ENCODE measurements at regions not wholly inside any gene's neighbourhood (a gene's known extent, or its start where the extent isn't known, plus 50 kb on each side); places are given as distances from the start of the nearest gene placed in this dataset.
"Not testable (repeated sequence)": the region's sequence is repeated elsewhere in the genome, so short reads cannot be mapped to it uniquely, and the experiment has no call there.

DNA sequence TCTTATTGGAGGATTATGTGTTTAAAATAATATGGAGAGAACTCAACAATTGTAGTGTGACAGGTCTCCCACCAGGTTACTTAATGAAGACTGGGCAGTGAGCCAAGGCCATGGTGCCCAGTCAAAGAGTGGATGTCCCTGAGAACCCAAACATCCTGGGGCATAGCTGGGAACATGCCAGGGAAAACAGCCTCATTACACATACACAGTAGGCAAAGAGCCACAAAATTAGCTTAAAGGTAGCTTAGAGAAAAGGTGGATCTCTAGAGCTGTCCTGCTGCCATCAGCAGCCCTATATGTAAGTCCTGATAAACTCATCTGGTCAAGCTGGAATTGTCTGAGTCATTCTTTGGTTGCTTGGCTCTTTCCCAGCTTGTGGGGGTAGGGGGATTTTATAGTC, 287.8 kb downstream of the PHF14 start:
- ATAC-seq (no peak), DNase-seq (no peak)

DNA sequence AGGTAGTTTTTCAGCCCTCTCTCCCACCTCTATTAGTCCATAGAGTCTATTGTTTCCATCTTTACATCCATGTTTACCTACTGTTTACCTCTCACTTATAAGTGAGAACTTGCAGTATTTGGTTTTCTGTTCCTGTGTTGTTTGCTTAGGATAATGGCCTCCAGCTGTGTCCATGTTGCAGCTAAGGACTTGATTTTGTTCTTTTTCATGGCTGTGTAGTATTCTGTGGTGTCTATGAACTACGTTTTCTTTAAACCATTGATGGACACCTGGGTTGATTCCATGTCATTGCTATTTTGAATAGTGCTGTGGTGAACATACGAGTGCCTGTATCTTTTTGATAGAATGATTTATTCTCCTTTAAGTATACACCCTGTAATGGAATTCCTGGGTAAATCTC, 292.4 kb downstream of the PHF14 start:
- Mint-ChIP-seq H3K4me1 (no peaks in the 10 kb centered on the region), H3K27me3 (no peaks in the 10 kb centered on the region), H3K27ac (no peak overlapping the region), H3K9me3 (peaks cover 8 to 10% of the 10 kb centered on the region in 2 donors), H3K4me3 (no peak overlapping the region)
- no peak for DNase-seq
- no peak for ATAC-seq

More for the DNA sequence above, 287.8 kb downstream of the PHF14 start:
- H3K4me3 Mint-ChIP-seq, result no peak overlapping the region
- no peaks in the 10 kb centered on the region for H3K4me1 Mint-ChIP-seq
- no peaks in the 10 kb centered on the region for H3K9me3 Mint-ChIP-seq
- H3K27ac Mint-ChIP-seq, result no peak overlapping the region
- H3K27me3 Mint-ChIP-seq, result peaks cover 8% of the 10 kb centered on the region

DNA sequence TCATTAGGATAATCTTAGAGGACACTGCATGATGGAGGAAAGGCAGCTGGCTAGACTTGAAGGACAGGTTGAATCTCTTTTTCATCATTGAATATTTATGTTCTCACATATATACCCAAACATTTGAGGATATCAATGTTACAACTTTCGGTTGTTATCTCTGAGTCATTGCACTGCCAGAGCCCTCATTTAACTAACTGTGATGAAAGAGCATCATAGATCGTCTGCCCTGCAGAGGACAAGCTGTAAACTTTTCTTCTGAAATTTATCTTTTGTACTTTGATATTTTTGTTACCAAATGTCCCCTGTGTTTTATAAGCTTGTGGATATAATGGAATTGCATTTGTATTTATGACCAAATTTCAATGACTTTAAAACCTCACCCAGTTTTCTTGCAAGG, 298.7 kb downstream of the PHF14 start:
- no peak overlapping the region for H3K27ac Mint-ChIP-seq
- peaks cover 5 to 8% of the 10 kb centered on the region in 2 donors for H3K9me3 Mint-ChIP-seq
- H3K27me3 Mint-ChIP-seq, result no peaks in the 10 kb centered on the region
- no peaks in the 10 kb centered on the region for H3K4me1 Mint-ChIP-seq
- ATAC-seq (no peak), DNase-seq (no peak)
- H3K4me3 Mint-ChIP-seq, result no peak overlapping the region

DNA sequence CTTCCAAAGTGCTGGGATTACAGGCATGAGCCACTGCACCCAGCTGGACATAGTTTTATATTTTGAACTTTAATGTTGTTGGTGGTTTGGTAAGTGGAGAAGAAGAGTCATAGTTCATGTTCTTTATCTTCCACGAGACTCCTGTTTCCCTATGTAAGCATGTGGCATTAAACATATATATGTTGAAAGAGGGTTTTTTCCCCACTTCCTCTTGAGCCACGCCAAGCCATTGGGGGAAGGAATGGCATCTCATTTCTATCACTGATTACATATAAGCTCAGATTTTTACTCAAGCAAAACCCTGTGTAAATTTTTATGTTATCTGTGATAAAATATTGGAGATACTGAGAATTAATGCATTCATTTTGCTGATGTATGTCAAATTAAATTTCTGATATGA, 300.4 kb downstream of the PHF14 start:
- no peak for ATAC-seq
- H3K4me1 Mint-ChIP-seq, result no peaks in the 10 kb centered on the region
- no peak for DNase-seq
- H3K27ac Mint-ChIP-seq, result no peak overlapping the region
- H3K4me3 Mint-ChIP-seq, result no peak overlapping the region
- H3K9me3 Mint-ChIP-seq, result no peaks in the 10 kb centered on the region
- H3K27me3 Mint-ChIP-seq, result no peaks in the 10 kb centered on the region

DNA sequence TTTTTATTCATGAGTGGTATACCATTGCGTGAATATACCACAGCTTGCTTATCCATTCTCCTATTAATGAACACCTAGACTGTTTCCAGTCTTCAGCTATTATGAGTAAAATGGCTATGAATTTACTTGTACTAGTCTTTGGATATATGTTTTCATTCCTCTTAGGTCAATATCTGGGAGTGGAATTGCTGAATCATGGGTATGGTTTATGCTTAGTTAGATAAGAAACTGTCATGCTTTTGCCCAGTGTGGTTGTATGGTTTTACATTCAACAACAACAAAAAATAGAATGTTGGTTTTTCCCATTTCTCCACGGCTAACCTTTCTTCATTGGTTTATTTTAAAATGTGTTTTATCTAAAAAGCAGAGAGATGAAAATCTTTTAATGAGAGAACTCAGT, 308.3 kb downstream of the PHF14 start:
- Mint-ChIP-seq H3K27me3 (peaks cover 11% of the 10 kb centered on the region), H3K27ac (no peak overlapping the region), H3K9me3 (peaks cover 11 to 19% of the 10 kb centered on the region in 2 donors), H3K4me3 (no peak overlapping the region), H3K4me1 (no peaks in the 10 kb centered on the region)
- no peak for DNase-seq
- ATAC-seq, result no peak

DNA sequence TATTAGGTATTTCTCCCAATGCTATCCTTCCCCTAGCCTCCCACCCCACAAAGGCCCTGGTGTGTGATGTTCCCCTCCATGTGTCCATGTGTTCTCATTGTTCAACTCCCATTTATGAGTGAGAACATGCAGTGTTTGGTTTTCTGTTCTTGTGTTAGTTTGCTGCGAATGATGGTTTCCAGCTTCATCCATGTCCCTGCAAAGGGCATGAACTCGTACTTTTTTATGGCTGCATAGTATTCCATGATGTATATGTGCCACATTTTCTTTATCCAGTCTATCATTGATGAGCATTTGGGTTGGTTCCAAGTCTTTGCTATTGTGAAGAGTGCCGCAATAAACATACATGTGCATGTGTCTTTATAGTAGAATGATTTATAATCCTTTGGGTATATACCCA, 309.9 kb downstream of the PHF14 start:
- not testable (repeated sequence) for H3K4me3 Mint-ChIP-seq, DNase-seq, H3K27ac Mint-ChIP-seq, H3K4me1 Mint-ChIP-seq, ATAC-seq
- peaks cover 11 to 19% of the 10 kb centered on the region in 2 donors for H3K9me3 Mint-ChIP-seq
- peaks cover 11% of the 10 kb centered on the region for H3K27me3 Mint-ChIP-seq

DNA sequence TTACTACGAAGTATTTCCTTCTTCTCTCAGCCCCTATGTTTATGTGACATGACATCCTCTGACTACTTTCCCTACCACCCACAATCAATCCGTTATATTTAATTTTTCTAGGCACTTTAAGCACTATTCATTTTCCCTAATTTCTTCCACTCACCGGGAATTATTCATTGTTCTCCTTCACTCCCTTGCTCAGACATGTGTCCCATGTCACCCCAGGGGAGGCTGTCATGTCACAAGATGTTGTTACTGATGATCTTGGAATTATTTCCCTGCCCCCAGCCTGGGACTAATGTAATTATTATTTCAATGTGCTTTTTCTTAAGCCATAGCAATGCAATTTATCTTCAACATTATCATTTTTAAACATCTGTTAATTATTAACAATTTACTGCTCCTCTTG, 317.2 kb downstream of the PHF14 start:
- ATAC-seq (no peak), DNase-seq (no peak)
- peaks cover 0 to 6% of the 10 kb centered on the region in 2 donors for H3K9me3 Mint-ChIP-seq
- H3K4me1 Mint-ChIP-seq, result no peaks in the 10 kb centered on the region
- H3K4me3 Mint-ChIP-seq, result no peak overlapping the region
- H3K27ac Mint-ChIP-seq, result no peak overlapping the region
- H3K27me3 Mint-ChIP-seq, result peaks cover 10% of the 10 kb centered on the region

DNA sequence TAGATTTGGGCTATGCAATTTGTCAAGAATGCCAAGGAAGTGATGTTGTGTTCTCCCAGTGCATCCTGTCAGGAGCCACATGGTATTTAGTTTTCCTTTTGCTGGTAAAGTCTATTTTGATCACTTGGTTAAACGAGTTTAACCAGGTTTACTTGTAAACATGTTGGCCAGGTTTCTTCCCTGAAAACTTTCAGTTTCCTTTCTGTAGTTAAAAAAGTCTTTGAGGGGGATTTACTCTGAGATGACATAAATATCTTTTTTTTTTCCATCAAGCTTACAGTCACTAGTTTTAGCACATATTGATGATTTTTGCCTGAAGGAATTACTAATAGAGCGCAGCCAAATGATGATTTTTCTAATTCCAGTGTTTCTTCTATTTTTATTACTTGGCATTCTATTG, 320.5 kb downstream of the PHF14 start:
- H3K27me3 Mint-ChIP-seq, result no peaks in the 10 kb centered on the region
- DNase-seq (no peak), ATAC-seq (no peak)
- no peak overlapping the region for H3K4me3 Mint-ChIP-seq
- H3K27ac Mint-ChIP-seq, result no peak overlapping the region
- H3K9me3 Mint-ChIP-seq, result no peaks in the 10 kb centered on the region
- H3K4me1 Mint-ChIP-seq, result no peaks in the 10 kb centered on the region

DNA sequence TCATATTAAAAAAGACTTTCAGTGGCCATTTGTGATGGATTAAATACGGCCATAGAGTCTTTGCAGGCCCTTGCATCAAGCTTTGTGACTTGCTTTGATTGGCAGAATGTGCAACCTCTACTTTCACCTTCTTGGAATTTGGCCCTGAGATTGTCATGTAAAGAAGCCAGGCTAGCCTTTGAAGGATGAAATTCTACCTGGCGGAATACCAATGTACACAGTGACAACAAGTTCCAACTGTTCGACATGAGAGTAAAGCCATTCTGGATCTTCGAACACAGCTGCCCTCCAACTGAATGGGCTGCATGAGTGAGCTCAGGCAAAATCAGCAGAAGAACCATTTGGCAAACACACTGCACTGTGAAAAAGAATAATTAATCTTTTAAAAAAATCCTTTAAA, 321.3 kb downstream of the PHF14 start:
- Mint-ChIP-seq H3K27ac (no peak overlapping the region), H3K4me3 (no peak overlapping the region), H3K9me3 (no peaks in the 10 kb centered on the region), H3K4me1 (no peaks in the 10 kb centered on the region), H3K27me3 (no peaks in the 10 kb centered on the region)
- no peak for DNase-seq
- ATAC-seq, result no peak

DNA sequence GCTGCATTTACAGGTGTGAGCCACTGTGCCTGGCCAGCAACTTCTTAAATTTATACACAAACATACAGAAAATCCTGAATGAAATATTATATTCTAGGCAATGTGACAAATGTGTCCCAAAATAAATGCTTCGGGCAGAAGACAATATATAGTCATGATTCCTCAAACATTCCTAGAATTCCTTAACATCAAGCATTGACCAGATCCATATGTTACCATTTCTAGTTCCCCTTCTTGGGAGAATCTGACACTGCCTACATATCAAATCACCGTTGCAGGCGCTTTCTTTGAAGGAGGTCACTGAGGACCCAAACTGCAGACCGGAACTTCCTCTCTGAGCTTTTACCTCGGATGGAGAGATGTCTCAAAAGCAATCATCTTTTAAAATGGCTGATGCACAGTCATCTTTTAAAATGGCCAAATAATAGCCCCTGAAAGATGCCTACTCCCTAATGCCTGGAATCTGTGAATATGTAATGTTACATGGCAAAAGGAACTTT, 323.5 kb downstream of the PHF14 start:
- DNase-seq, result no peak
- Mint-ChIP-seq H3K4me3 (no peak overlapping the region), H3K9me3 (no peaks in the 10 kb centered on the region), H3K27me3 (no peaks in the 10 kb centered on the region), H3K27ac (no peak overlapping the region), H3K4me1 (no peaks in the 10 kb centered on the region)
- ATAC-seq, result no peak

DNA sequence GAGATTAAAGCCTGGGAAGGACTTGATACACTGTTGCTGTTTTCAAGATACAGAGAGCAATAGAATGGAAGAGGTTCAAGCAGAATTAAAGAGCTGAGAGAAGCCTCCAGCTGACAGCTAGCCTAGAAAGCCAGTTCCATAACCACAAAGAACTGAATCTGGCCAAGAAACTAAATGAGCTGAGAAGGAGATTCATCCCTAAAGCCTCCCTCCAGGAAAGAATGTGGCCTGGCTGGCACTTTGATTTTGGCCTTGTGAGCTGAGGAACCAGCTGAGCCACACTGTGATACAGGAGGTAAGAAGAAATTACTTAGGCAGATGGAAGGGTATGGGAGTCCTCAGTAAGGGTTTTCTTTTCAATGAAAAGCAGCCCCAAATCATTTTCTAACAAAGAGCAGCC, 324.1 kb downstream of the PHF14 start:
- Mint-ChIP-seq H3K4me1 (no peaks in the 10 kb centered on the region), H3K4me3 (no peak overlapping the region), H3K27me3 (no peaks in the 10 kb centered on the region), H3K27ac (no peak overlapping the region), H3K9me3 (no peaks in the 10 kb centered on the region)
- ATAC-seq, result no peak
- DNase-seq, result no peak

DNA sequence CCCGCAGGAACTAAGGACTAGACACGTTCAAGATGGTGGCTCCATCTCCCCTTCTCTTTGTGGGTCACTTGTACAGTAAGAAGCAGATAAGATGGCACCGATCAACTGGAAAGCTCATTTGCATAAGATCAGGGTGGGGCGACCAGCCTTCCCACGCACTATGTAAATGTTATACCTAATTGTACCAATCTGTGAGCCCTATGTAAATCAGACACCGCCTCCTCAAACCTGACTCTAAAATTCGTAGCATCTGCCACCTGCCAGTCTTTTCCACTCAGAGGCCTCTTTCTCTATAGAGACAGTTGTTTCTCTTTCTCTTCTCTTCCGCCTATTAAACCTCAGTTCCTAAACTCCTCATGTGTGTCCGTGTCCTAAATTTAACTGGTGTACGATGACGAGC, 324.5 kb downstream of the PHF14 start:
- no peak for ATAC-seq
- no peak overlapping the region for H3K4me3 Mint-ChIP-seq
- H3K9me3 Mint-ChIP-seq, result no peaks in the 10 kb centered on the region
- no peak overlapping the region for H3K27ac Mint-ChIP-seq
- no peak for DNase-seq
- H3K4me1 Mint-ChIP-seq, result no peaks in the 10 kb centered on the region
- no peaks in the 10 kb centered on the region for H3K27me3 Mint-ChIP-seq

DNA sequence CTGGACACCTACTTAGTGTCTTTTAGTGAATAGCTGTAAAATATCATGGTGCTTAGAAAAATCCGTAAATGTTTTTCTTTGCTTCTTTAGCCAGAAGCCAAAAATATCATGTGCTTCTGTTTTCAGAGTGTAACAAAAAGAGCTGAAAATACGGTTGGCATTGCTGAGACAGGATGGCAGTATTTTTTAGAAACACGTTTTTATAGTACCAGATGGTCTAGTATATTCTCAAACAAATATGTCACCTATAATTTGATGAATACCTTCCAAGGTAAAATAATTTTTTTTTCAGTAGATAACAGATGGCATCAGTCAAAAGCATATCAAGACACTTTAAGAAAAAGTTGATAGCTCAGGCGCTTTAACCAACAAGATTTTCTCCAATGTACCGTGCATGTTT, 326.6 kb downstream of the PHF14 start:
- Mint-ChIP-seq H3K4me3 (no peak overlapping the region), H3K4me1 (no peaks in the 10 kb centered on the region), H3K27me3 (no peaks in the 10 kb centered on the region), H3K27ac (no peak overlapping the region), H3K9me3 (no peaks in the 10 kb centered on the region)
- DNase-seq, result no peak
- ATAC-seq, result no peak

DNA sequence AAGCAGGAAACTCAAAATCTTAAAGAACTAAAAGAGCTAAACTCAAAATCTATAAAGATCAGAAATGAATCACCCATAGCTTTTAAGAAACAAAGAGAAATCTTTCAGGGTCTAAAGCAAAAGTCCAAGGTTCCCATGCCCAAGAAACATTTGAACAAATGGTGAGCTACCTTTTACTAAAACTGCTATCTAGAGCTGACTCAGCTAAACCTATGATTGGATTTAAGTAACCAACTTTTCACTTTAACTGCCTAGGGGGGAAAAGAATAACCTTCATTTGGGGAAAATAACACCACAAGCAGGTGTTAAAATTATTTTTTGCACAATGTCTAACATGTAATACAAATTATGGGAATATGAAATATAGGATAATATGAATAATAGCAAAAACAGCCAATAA, 328.4 kb downstream of the PHF14 start:
- Mint-ChIP-seq H3K9me3 (no peaks in the 10 kb centered on the region), H3K27me3 (no peaks in the 10 kb centered on the region), H3K4me1 (no peaks in the 10 kb centered on the region), H3K27ac (no peak overlapping the region), H3K4me3 (no peak overlapping the region)
- no peak for DNase-seq
- no peak for ATAC-seq

DNA sequence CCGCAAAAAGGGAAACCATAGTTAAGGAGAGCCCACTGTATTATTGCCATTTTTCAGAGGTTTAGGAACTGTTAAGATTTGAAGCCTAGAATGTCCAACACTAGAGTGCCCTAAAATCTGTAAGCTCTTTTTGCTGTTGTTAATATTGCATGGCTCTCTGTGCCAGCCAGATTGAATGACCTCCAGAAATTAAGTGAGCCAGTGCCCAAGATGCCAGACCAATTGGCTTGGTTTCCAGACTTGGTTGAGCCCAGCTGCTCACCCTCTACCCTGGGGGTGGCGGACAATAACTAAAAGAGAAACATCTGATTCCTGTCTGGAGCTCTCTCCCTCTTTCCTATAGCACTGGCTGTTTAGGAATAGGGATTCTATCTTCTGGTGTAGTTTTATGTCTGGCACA, 340.1 kb downstream of the PHF14 start:
- Mint-ChIP-seq H3K4me1 (no peaks in the 10 kb centered on the region), H3K27ac (no peak overlapping the region), H3K4me3 (no peak overlapping the region), H3K9me3 (no peaks in the 10 kb centered on the region), H3K27me3 (no peaks in the 10 kb centered on the region)
- ATAC-seq (no peak), DNase-seq (no peak)

DNA sequence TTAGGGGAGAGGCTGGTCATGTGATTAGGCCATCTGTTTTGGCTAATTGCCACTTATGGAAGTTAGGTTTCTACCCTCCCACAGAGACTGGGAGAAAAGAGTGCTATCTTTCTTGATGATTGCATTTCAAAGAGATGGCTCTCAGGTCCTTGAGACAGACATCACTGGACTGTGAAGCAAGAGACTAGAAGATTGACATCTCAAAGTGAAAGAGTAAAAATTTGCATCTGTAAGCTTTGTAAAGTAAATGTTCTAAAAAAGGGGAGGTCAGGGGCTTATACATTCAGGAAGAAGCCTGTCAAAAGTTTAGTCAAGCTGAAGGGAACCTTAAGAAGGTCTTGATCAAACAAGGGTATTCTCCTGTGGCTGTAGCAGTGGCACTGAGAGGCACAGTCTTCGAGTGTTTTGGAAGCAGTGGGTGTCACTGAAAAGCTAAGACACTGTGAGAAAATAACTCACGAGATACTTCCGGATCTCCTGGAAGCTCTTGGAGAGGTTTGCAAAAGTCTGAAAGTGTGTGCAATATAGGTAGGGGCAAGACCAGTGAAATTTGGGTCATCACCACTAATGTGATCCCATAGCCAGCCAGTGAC, 342.1 kb downstream of the PHF14 start:
- no peak overlapping the region for H3K4me3 Mint-ChIP-seq
- DNase-seq, result no peak
- ATAC-seq, result no peak
- no peaks in the 10 kb centered on the region for H3K27me3 Mint-ChIP-seq
- H3K9me3 Mint-ChIP-seq, result no peaks in the 10 kb centered on the region
- no peaks in the 10 kb centered on the region for H3K4me1 Mint-ChIP-seq
- H3K27ac Mint-ChIP-seq, result peak overlapping the region in 1 of 2 donors; percentile 61

DNA sequence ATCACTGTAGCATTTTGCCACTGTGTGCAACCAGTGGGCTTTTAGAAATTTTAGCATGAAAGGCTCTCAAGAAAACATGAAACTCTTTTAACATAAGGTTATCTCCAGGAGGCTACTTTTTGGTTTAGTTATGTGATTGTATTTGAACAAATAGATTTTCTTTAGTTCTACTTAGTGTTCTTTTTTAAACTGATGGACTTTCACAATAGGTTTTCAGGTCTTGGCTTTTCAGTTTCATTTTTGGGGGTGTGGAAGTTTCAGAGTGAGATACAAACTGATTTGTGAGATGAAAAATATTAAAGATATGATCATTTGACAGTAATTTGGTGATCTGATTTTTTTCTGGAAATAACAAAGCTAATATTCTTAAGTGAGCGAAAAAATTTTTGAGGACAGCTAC, 344.1 kb downstream of the PHF14 start:
- Mint-ChIP-seq H3K27ac (no peak overlapping the region), H3K9me3 (no peaks in the 10 kb centered on the region), H3K4me3 (no peak overlapping the region), H3K27me3 (no peaks in the 10 kb centered on the region), H3K4me1 (no peaks in the 10 kb centered on the region)
- DNase-seq, result no peak
- ATAC-seq, result no peak

All from stimulated activated naive CD8-positive, alpha-beta T cell treated with anti-CD3 and anti-CD28 coated beads, Interleukin-15, amount 100 ng/mL, for 72 hours (primary cell).